GM12874 (cell line): ENCODE measurements at regions not wholly inside any gene's neighbourhood (a gene's known extent, or its start where the extent isn't known, plus 50 kb on each side); places are given as distances from the start of the nearest gene placed in this dataset.

ENCODE experiments used
- CTCF ChIP-seq: IDR thresholded peaks from 2 replicates; pipeline ENCODE4 v1.5.1; 2011; ENCODE audit warnings: low read depth, mild to moderate bottlenecking, control low read depth, low read length, moderate library complexity; ENCODE audit not compliant: insufficient read depth

GRCh38 chr4:114400531-114400930 lies 198.1 kb upstream of the UGT8 start:
- TF ChIP-seq CTCF: no peak

GRCh38 chr4:114401483-114401882 lies 197.1 kb upstream of the UGT8 start:
- TF ChIP-seq CTCF: no peak

- no peak for TF ChIP-seq CTCF
Measured at GRCh38 chr4:114417214-114417613, 181.4 kb upstream of the UGT8 start.

- no peak for TF ChIP-seq CTCF
Measured at GRCh38 chr4:114420069-114420468, 178.5 kb upstream of the UGT8 start.

GRCh38 chr4:114423582-114423981 lies 175.0 kb upstream of the UGT8 start:
- no peak for TF ChIP-seq CTCF

- TF ChIP-seq CTCF: no peak
Measured at GRCh38 chr4:114435116-114435515, 163.5 kb upstream of the UGT8 start.

GRCh38 chr4:114442856-114443255 lies 155.8 kb upstream of the UGT8 start:
- no peak for TF ChIP-seq CTCF

- no peak for TF ChIP-seq CTCF
Measured at GRCh38 chr4:114444211-114444610, 154.4 kb upstream of the UGT8 start.
